Mucosa of rectum (tissue), 2 donors: ENCODE measurements at regions not wholly inside any gene's neighbourhood (a gene's known extent, or its start where the extent isn't known, plus 50 kb on each side); places are given as distances from the start of the nearest gene placed in this dataset.

Experiments used
- H3K27ac ChIP-seq, 2 donors: one replicate each; pipeline ENCODE4 v1.7.0; 2013; ENCODE audit warnings: inconsistent platforms in 2 of 2, low read depth in 2 of 2, low read length in 2 of 2
- H3K27me3 ChIP-seq, 2 donors: one replicate each; pipeline ENCODE4 v1.7.0; 2013; ENCODE audit warnings: low read length in 2 of 2; ENCODE audit not compliant: control insufficient read depth in 2 of 2, insufficient read depth in 2 of 2
- H3K36me3 ChIP-seq, 2 donors: one replicate each; pipeline ENCODE4 v1.7.0; 2013; ENCODE audit warnings: low read length in 2 of 2; ENCODE audit not compliant: control insufficient read depth in 2 of 2, insufficient read depth in 2 of 2
- H3K4me1 ChIP-seq, 2 donors: one replicate each; pipeline ENCODE4 v1.7.0; 2013; ENCODE audit warnings: low read length in 2 of 2, mild to moderate bottlenecking in 1 of 2; ENCODE audit not compliant: control insufficient read depth in 2 of 2, insufficient read depth in 2 of 2
- H3K4me3 ChIP-seq, 2 donors: one replicate each; pipeline ENCODE4 v1.7.0; 2013; ENCODE audit warnings: low read length in 2 of 2
- H3K9ac ChIP-seq, 2 donors: one replicate each; pipeline ENCODE4 v1.7.0; 2013; ENCODE audit warnings: low read length in 2 of 2, low read depth in 1 of 2, mild to moderate bottlenecking in 1 of 2
- H3K9me3 ChIP-seq, 2 donors: one replicate each; pipeline ENCODE4 v1.7.0; 2013; ENCODE audit warnings: low read length in 2 of 2; ENCODE audit not compliant: control insufficient read depth in 2 of 2
- donor health status: healthy.
- donor health status: Normal muscosa, but diverticular disease.

DNA sequence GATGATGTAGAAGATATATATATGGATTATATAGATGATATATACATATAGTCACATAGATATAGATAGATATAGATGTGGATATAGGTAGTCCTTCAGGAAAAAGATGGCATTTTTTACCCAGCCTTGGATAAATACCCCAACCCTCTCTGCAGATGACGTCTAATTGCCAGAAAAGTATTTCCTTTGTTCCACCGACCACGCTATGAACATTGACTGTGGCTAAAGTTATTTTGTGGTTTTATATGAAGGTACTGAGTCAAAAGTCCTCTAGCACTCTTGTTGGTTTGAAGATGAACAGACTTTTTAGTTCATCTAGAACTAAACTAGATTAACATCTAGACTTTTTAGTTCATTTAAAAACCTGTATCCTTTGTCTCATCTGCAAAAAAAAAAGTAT, 207.7 kb downstream of the PLOD2 start:
- Histone ChIP-seq H3K27ac (no peak overlapping the region), H3K9ac (no peak overlapping the region), H3K9me3 (no peaks in the 10 kb centered on the region), H3K36me3 (no peaks in the 10 kb centered on the region), H3K27me3 (no peaks in the 10 kb centered on the region), H3K4me1 (no peaks in the 10 kb centered on the region), H3K4me3 (no peak overlapping the region)

- Histone ChIP-seq H3K36me3 (no peaks in the 10 kb centered on the region), H3K27ac (no peak overlapping the region), H3K4me3 (no peak overlapping the region), H3K9me3 (no peaks in the 10 kb centered on the region), H3K27me3 (no peaks in the 10 kb centered on the region), H3K9ac (no peak overlapping the region), H3K4me1 (no peaks in the 10 kb centered on the region)
Observed at GRCh38 chr3:145959457-145960088, 201.4 kb downstream of the PLOD2 start.

DNA sequence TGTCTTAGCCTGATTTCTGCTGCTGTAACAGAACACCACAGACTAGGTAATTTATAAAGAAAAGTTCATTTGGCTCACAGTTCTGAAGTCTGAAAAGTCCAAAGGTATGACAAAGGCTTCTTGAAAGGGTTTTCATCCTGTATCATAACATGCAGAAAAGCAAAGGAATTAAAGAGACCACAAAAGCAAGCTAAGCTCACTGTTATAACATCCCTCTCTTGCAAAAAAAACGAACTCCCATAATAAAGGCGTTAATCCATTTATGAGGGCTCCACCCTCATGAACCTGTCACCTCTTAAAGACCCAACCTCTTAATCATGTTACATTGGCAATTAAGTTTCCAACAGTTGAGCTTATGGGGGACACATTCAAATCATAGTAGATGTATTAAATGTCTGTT, 197.9 kb downstream of the PLOD2 start:
- Histone ChIP-seq H3K36me3 (no peaks in the 10 kb centered on the region), H3K4me1 (no peaks in the 10 kb centered on the region), H3K9ac (no peak overlapping the region), H3K4me3 (no peak overlapping the region), H3K9me3 (no peaks in the 10 kb centered on the region), H3K27me3 (no peaks in the 10 kb centered on the region), H3K27ac (no peak overlapping the region)

DNA sequence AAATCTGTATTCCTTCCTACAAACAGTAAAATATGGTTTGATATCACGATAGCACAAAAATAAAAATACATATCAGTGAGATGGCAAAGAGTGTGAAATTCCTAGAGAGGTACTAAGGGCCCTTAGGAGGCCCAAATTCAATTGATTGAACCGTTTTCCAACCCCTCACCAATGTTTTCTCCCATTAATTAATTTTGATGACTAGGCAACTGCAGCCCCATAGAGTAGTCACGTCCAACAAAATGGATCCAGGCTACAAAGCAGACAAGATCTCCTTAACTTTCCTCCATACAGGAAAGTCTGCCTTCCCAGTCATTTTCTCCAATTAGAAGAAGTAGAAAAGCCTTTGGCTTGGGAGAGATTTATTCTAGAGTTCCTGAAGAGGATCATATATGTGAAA, 193.9 kb downstream of the PLOD2 start:
- Histone ChIP-seq H3K9me3 (no peaks in the 10 kb centered on the region), H3K4me3 (no peak overlapping the region), H3K27me3 (no peaks in the 10 kb centered on the region), H3K9ac (no peak overlapping the region), H3K27ac (no peak overlapping the region), H3K36me3 (no peaks in the 10 kb centered on the region), H3K4me1 (no peaks in the 10 kb centered on the region)

DNA sequence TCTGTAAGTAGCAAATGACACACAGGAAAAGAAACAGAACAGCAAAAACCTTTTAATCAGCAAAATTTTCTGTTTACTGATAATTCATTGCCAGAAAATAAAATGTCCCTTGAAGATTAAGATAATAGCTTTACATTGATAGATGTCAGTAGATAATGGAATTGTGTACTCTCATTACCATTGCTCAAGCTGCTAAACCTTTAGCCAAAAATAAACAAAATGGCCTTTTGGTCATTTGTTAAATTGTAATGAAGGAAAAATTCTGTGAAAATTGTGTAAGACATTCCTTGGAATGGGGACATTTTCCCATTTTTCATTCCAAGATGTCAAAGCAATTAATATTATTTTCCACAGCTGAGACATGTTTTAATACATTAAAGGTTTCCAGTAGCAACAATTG, 189.8 kb downstream of the PLOD2 start:
- Histone ChIP-seq H3K36me3 (no peaks in the 10 kb centered on the region), H3K27me3 (no peaks in the 10 kb centered on the region), H3K4me1 (no peaks in the 10 kb centered on the region), H3K27ac (no peak overlapping the region), H3K4me3 (no peak overlapping the region), H3K9me3 (no peaks in the 10 kb centered on the region), H3K9ac (no peak overlapping the region)

- Histone ChIP-seq H3K9ac (no peak overlapping the region), H3K9me3 (no peaks in the 10 kb centered on the region), H3K4me3 (no peak overlapping the region), H3K27ac (no peak overlapping the region), H3K4me1 (no peaks in the 10 kb centered on the region), H3K27me3 (no peaks in the 10 kb centered on the region), H3K36me3 (no peaks in the 10 kb centered on the region)
Observed at GRCh38 chr3:145972851-145973250, 188.1 kb downstream of the PLOD2 start.

GRCh38 chr3:145981056-145981455, 179.9 kb downstream of the PLOD2 start:
- Histone ChIP-seq H3K36me3 (no peaks in the 10 kb centered on the region), H3K9ac (no peak overlapping the region), H3K9me3 (no peaks in the 10 kb centered on the region), H3K27ac (no peak overlapping the region), H3K4me3 (no peak overlapping the region), H3K4me1 (no peaks in the 10 kb centered on the region), H3K27me3 (no peaks in the 10 kb centered on the region)

DNA sequence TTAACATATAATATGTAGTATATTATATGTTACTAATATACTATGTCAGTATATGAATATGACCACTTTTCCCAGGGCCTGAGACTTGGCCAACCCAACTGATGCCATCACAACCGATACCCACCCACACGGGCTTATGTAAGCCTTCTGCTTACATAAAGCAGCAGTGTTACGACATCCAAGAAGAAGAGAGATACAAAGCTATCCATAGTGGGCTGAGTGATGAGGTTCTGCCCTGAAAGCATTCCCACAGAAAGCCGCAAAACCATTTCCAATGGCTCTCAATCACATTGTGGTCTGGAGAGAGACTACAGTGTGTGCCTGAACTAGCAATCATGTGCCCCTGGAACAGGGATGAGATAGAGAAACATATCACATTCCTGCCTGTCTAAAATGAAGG, 177.9 kb downstream of the PLOD2 start:
- H3K9me3 ChIP-seq: no peaks in the 10 kb centered on the region
- no peaks in the 10 kb centered on the region for H3K27me3 ChIP-seq
- H3K36me3 ChIP-seq: no peaks in the 10 kb centered on the region
- H3K9ac ChIP-seq: no peak overlapping the region
- no peaks in the 10 kb centered on the region for H3K4me1 ChIP-seq
- H3K4me3 ChIP-seq: no peak overlapping the region
- H3K27ac ChIP-seq: no peak overlapping the region
